Endothelial cell of umbilical vein (primary cell): ENCODE measurements at regions not wholly inside any gene's neighbourhood (a gene's known extent, or its start where the extent isn't known, plus 50 kb on each side); places are given as distances from the start of the nearest gene placed in this dataset.
"Not testable (repeated sequence)": the region's sequence is repeated elsewhere in the genome, so short reads cannot be mapped to it uniquely, and the experiment has no call there.

Experiments
- BruUV-seq: library from RNA; stranded (reverse); fragments of 400-500 nt; replicated peaks from 2 replicates; lab custom pipeline; 2021; lab: Mats Ljungman, UMichigan
- CTCF ChIA-PET: fragments of 300-600, 350-600 bp; sonication (Branson Sonifier 250); formaldehyde crosslinking; loops from one replicate; lab custom pipeline; 2021; ENCODE audit warnings: antibody characterized with exemption, inconsistent platforms; lab: Charles Lee
- POLR2A ChIA-PET: fragments of 300-600, 350-600 bp; sonication (Branson Sonifier 250); formaldehyde crosslinking; loops from one replicate; lab custom pipeline; 2021; ENCODE audit warnings: antibody characterized with exemption, inconsistent platforms; lab: Charles Lee
- DNase-seq: peaks from one replicate; pipeline ENCODE4 v3.0.0-alpha.2; 2011; ENCODE audit warnings: low read depth, low spot score
- FAIRE-seq: peaks from 2 replicates; lab custom pipeline; 2011; peaks lifted over from hg19 to GRCh38; lab: Jason Lieb, UNC
- H2AFZ ChIP-seq: 2 replicates; pipeline ENCODE4 v1.6.0; 2012; ENCODE audit warnings: low read depth, low read length, control low read depth, inconsistent platforms
- H3K27ac ChIP-seq: 2 replicates; pipeline ENCODE4 v1.5.1; 2011; ENCODE audit warnings: low read depth, mild to moderate bottlenecking, control low read depth, low read length, moderate library complexity; ENCODE audit not compliant: insufficient read depth
- H3K27me3 ChIP-seq, 2 experiments: 2 replicates each; pipeline versions ENCODE4 v1.6.0 to v1.6.1; 2011; ENCODE audit warnings: low read length in 2 of 2, mixed read lengths in 1 of 2; ENCODE audit not compliant: control insufficient read depth in 2 of 2, insufficient read depth in 2 of 2
- H3K36me3 ChIP-seq, 2 experiments: 2 replicates in 1 of 2; 3 replicates in 1 of 2; pipeline ENCODE4 v1.5.1; 2011; ENCODE audit warnings: low read length in 2 of 2, mild to moderate bottlenecking in 1 of 2, moderate library complexity in 1 of 2; ENCODE audit not compliant: control insufficient read depth in 2 of 2, insufficient read depth in 2 of 2; ENCODE audit errors: extremely low read depth in 1 of 2
- H3K4me1 ChIP-seq: 3 replicates; pipeline ENCODE4 v1.5.1; 2011; ENCODE audit warnings: mild to moderate bottlenecking, low read length; ENCODE audit not compliant: control insufficient read depth, insufficient read depth; ENCODE audit errors: extremely low read depth
- H3K4me2 ChIP-seq: 2 replicates; pipeline ENCODE4 v1.6.1; 2011; ENCODE audit warnings: low read length, control low read depth, mixed read lengths; ENCODE audit not compliant: insufficient read depth
- H3K4me3 ChIP-seq, 3 experiments: fragments of 200-600 bp in 1 of 3; sonication (generic), shearing (Covaris generic) in 1 of 3; replicated peaks in 1 of 3; 2 replicates each; pipeline ENCODE4 v1.5.1; 2011 to 2016; ENCODE audit warnings: control low read depth in 3 of 3, low read length in 3 of 3, mild to moderate bottlenecking in 2 of 3, inconsistent platforms in 1 of 3, low read depth in 1 of 3, moderate library complexity in 1 of 3; ENCODE audit not compliant: insufficient read depth in 1 of 3
- H3K79me2 ChIP-seq: 2 replicates; pipeline ENCODE4 v1.6.0; 2012; ENCODE audit warnings: low read length, inconsistent platforms; ENCODE audit not compliant: control insufficient read depth, insufficient read depth
- H3K9ac ChIP-seq: replicated peaks from 2 replicates; pipeline ENCODE3; 2011; ENCODE audit warnings: low read length, control low read depth; ENCODE audit not compliant: insufficient read depth; ENCODE audit errors: extremely low read depth
- H3K9me1 ChIP-seq: replicated peaks from 3 replicates; pipeline ENCODE4 v1.6.0; 2011; ENCODE audit warnings: mild to moderate bottlenecking, low read length; ENCODE audit not compliant: control insufficient read depth, insufficient read depth; ENCODE audit errors: extremely low read depth
- H3K9me3 ChIP-seq: replicated peaks from 2 replicates; pipeline ENCODE4 v1.5.1; 2012; ENCODE audit warnings: low read length, inconsistent platforms; ENCODE audit not compliant: control insufficient read depth, insufficient read depth
- H4K20me1 ChIP-seq: replicated peaks from 2 replicates; pipeline ENCODE3; 2011; ENCODE audit warnings: mild to moderate bottlenecking, low read length; ENCODE audit not compliant: control insufficient read depth, insufficient read depth; ENCODE audit errors: extremely low read depth
- CTCF ChIP-seq, 2 donors: IDR thresholded peaks; 1 replicate in 1 of 2; 2 replicates in 1 of 2; pipeline ENCODE4 v1.5.1; 2011; ENCODE audit warnings: low read length in 2 of 2, mild to moderate bottlenecking in 2 of 2, moderate library complexity in 2 of 2, control low read depth in 1 of 2, inconsistent platforms in 1 of 2, low read depth in 1 of 2; ENCODE audit not compliant: insufficient read depth in 1 of 2; ENCODE audit errors: extremely low read depth in 1 of 2
- EZH2 ChIP-seq: IDR thresholded peaks from 2 replicates; pipeline ENCODE4 v1.6.1; 2012; ENCODE audit warnings: borderline replicate concordance, low read depth, mild to moderate bottlenecking, moderate library complexity, low read length, inconsistent platforms; ENCODE audit not compliant: severe bottlenecking
- FOS ChIP-seq: IDR thresholded peaks from 2 replicates; pipeline ENCODE4 v1.6.1; 2011; ENCODE audit warnings: mild to moderate bottlenecking, low read length, moderate library complexity, borderline replicate concordance; ENCODE audit not compliant: insufficient read depth
- GATA2 ChIP-seq: IDR thresholded peaks from 2 replicates; pipeline ENCODE4 v1.7.0; 2011; ENCODE audit warnings: low read depth, mild to moderate bottlenecking, moderate library complexity, mixed read lengths, low read length; ENCODE audit not compliant: insufficient read length, insufficient read depth
- JUN ChIP-seq: IDR thresholded peaks from 2 replicates; pipeline ENCODE4 v1.6.1; 2011; ENCODE audit warnings: borderline replicate concordance, low read depth; ENCODE audit not compliant: insufficient read length, insufficient read depth
- MAX ChIP-seq: IDR thresholded peaks from 2 replicates; pipeline ENCODE4 v1.6.1; 2011; ENCODE audit not compliant: insufficient read depth, insufficient read length
- MYC ChIP-seq: IDR thresholded peaks from one replicate; pipeline ENCODE4 v1.6.1; 2011; ENCODE audit warnings: mild to moderate bottlenecking, low read depth, low read length
- POLR2A ChIP-seq: IDR thresholded peaks from 2 replicates; pipeline ENCODE4 v1.6.1; 2012; ENCODE audit warnings: low read depth, mild to moderate bottlenecking, control low read depth, low read length
- POLR2AphosphoS5 ChIP-seq: IDR thresholded peaks from 2 replicates; pipeline ENCODE4 v1.6.1; 2012; ENCODE audit warnings: low read depth, mild to moderate bottlenecking, control low read depth, low read length, moderate library complexity; ENCODE audit not compliant: insufficient read depth
- dilution Hi-C: fragments of 300-500 bp; cut with MboI; formaldehyde crosslinking; loops from one replicate; pipeline ENCODE4 v1.15.0; 2019; ENCODE audit warnings: low sequenced_read_pairs; ENCODE audit not compliant: extremely low pct_ligation_motif_present
- intact Hi-C: fragments of 100-400 bp; cut with micrococcal nuclease; formaldehyde crosslinking; loops from one replicate; pipeline ENCODE4 v1.10.0; 2022

- Histone ChIP-seq H3K4me3 (no peak overlapping the region), H3K36me3 (no peaks in the 10 kb centered on the region), H3K4me1 (no peaks in the 10 kb centered on the region), H3K27ac (no peak overlapping the region), H4K20me1 (no peaks in the 10 kb centered on the region), H3K9me1 (no peaks in the 10 kb centered on the region), H3K9ac (no peak overlapping the region), H3K79me2 (no peaks in the 10 kb centered on the region), H2AFZ (no peak overlapping the region), H3K4me2 (no peak overlapping the region), H3K9me3 (no peaks in the 10 kb centered on the region), H3K27me3 (peaks cover 0 to 3% of the 10 kb centered on the region in 2 experiments)
- no TSS peak for BruUV-seq
- no peak for TF ChIP-seq POLR2A
- no peak for TF ChIP-seq MAX
- TF ChIP-seq MYC = no peak
- TF ChIP-seq EZH2 = no peak
- TF ChIP-seq JUN = no peak
- TF ChIP-seq GATA2 = no peak
- no peak for TF ChIP-seq FOS
- no peak for TF ChIP-seq CTCF (IDR thresholded peaks at IDR 0.05; ENCODE audit: extremely low read depth in 1 of 2, insufficient read depth in 1 of 2, low read depth in 1 of 2, low read length in 2 of 2)
- no peak for TF ChIP-seq POLR2AphosphoS5
- dilution Hi-C loops (no loop called here), intact Hi-C loops (no loop called here)
- no peak for DNase-seq
- CTCF ChIA-PET = no interaction called here
- FAIRE-seq = no peak
- POLR2A ChIA-PET = no interaction called here
These were observed 133.8 kb upstream of the TLE3 start for GRCh38 chr15:70231484-70231883.

- intact Hi-C loops, POLR2A ChIA-PET: not testable (repeated sequence)
- CTCF ChIA-PET = interaction anchor here (1.1 kb wide), 1 partner anchor 13 kb away, joined by 3 read pairs; no protein-coding TSS in a partner anchor
These were observed 130.2 kb upstream of the TLE3 start for GRCh38 chr15:70227918-70228317.

More at GRCh38 chr15:70227918-70228317, 130.2 kb upstream of the TLE3 start:
- H3K9me1 ChIP-seq, BruUV-seq, H3K27me3 ChIP-seq, H3K36me3 ChIP-seq, dilution Hi-C loops, H3K9ac ChIP-seq, H3K4me2 ChIP-seq, H2AFZ ChIP-seq, H3K27ac ChIP-seq, H4K20me1 ChIP-seq, DNase-seq, H3K9me3 ChIP-seq, H3K4me3 ChIP-seq, H3K4me1 ChIP-seq, FAIRE-seq, H3K79me2 ChIP-seq: not testable (repeated sequence)
